Osteoblast (primary cell): ENCODE measurements at regions not wholly inside any gene's neighbourhood (a gene's known extent, or its start where the extent isn't known, plus 50 kb on each side); places are given as distances from the start of the nearest gene placed in this dataset.

Source experiments
- DNase-seq: peaks from one replicate; pipeline ENCODE4 v3.0.0; 2011; ENCODE audit warnings: low spot score, mixed read lengths; ENCODE audit not compliant: insufficient read length; ENCODE audit errors: missing footprints
- H2AFZ ChIP-seq: 2 replicates; pipeline ENCODE4 v1.6.0; 2011; ENCODE audit warnings: mild to moderate bottlenecking, low read length
- H3K27ac ChIP-seq: 2 replicates; pipeline ENCODE4 v1.5.1; 2011; ENCODE audit warnings: mild to moderate bottlenecking, low read depth, low read length, moderate library complexity
- H3K27me3 ChIP-seq: 2 replicates; pipeline ENCODE4 v1.6.0; 2012; ENCODE audit warnings: mild to moderate bottlenecking, control low read depth, inconsistent platforms, low read length, moderate library complexity; ENCODE audit not compliant: insufficient read depth
- H3K36me3 ChIP-seq: 2 replicates; pipeline ENCODE4 v1.5.1; 2011; ENCODE audit warnings: mild to moderate bottlenecking, low read length, control low read depth, moderate library complexity; ENCODE audit not compliant: insufficient read depth
- H3K4me1 ChIP-seq: 2 replicates; pipeline ENCODE4 v1.5.1; 2011; ENCODE audit warnings: mild to moderate bottlenecking, low read length, control low read depth, moderate library complexity; ENCODE audit not compliant: insufficient read depth
- H3K4me2 ChIP-seq: 2 replicates; pipeline ENCODE4 v1.6.0; 2011; ENCODE audit warnings: mild to moderate bottlenecking, low read length; ENCODE audit not compliant: insufficient read depth
- H3K4me3 ChIP-seq: fragments of 200-600 bp; sonication (generic); 3 replicates; pipeline ENCODE4 v1.5.1; 2012; ENCODE audit warnings: mild to moderate bottlenecking, low read length, inconsistent platforms; ENCODE audit not compliant: insufficient read depth
- H3K79me2 ChIP-seq: 2 replicates; pipeline ENCODE4 v1.6.0; 2012; ENCODE audit warnings: mild to moderate bottlenecking, low read length, control low read depth, inconsistent platforms; ENCODE audit not compliant: insufficient read depth
- H3K9me3 ChIP-seq: 2 replicates; pipeline ENCODE4 v1.5.1; 2011; ENCODE audit warnings: low read depth, low read length, control low read depth
- H4K20me1 ChIP-seq: 2 replicates; pipeline ENCODE4 v1.6.0; 2012; ENCODE audit warnings: mild to moderate bottlenecking, low read length, control low read depth; ENCODE audit not compliant: insufficient read depth
- CTCF ChIP-seq: IDR thresholded peaks from 2 replicates; pipeline ENCODE4 v1.5.1; 2011; ENCODE audit warnings: mild to moderate bottlenecking, low read depth, low read length, moderate library complexity; ENCODE audit errors: extremely low read depth

- H3K4me2 ChIP-seq: no peak overlapping the region
- H3K79me2 ChIP-seq: no peaks in the 10 kb centered on the region
- peaks cover 45% of the 10 kb centered on the region for H3K4me1 ChIP-seq
- no peak overlapping the region for H3K27ac ChIP-seq
- H4K20me1 ChIP-seq: no peaks in the 10 kb centered on the region
- H3K9me3 ChIP-seq: no peaks in the 10 kb centered on the region
- no peak overlapping the region for H3K4me3 ChIP-seq
- H3K36me3 ChIP-seq: no peaks in the 10 kb centered on the region
- no peak overlapping the region for H2AFZ ChIP-seq
- DNase-seq: peak; percentile 9
- H3K27me3 ChIP-seq: no peaks in the 10 kb centered on the region
- no peak for TF ChIP-seq CTCF
Observed at GRCh38 chr3:150253622-150254021, 154.5 kb upstream of the TSC22D2 start.

DNA sequence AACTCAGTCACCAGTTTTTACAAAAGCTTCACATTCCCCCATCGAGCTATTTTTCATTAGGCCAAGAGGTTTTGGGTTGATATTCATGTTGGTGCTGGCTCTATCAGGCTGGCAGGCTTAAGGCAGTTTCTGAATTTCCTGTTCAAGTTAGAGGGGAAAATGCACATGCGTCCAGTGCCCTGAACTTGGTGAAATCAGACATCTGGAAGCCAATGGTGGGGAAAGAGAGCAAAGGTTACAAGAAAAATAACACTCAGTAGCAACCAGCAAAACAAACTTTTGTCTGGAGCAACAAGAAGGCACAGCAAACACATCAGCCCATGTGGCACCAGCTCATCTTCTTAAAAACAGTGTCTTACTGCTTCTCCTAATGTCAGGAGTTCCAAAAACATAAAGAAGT, 155.6 kb upstream of the TSC22D2 start:
- Histone ChIP-seq H3K4me3 (no peak overlapping the region), H4K20me1 (no peaks in the 10 kb centered on the region), H3K4me1 (peaks cover 51% of the 10 kb centered on the region), H3K27me3 (no peaks in the 10 kb centered on the region), H3K4me2 (peak overlapping the region; percentile 24), H3K27ac (peak overlapping the region; percentile 38), H3K36me3 (no peaks in the 10 kb centered on the region), H3K9me3 (no peaks in the 10 kb centered on the region), H3K79me2 (no peaks in the 10 kb centered on the region), H2AFZ (peak overlapping the region; percentile 49)
- DNase-seq: peak; percentile 39
- TF ChIP-seq CTCF: no peak

DNA sequence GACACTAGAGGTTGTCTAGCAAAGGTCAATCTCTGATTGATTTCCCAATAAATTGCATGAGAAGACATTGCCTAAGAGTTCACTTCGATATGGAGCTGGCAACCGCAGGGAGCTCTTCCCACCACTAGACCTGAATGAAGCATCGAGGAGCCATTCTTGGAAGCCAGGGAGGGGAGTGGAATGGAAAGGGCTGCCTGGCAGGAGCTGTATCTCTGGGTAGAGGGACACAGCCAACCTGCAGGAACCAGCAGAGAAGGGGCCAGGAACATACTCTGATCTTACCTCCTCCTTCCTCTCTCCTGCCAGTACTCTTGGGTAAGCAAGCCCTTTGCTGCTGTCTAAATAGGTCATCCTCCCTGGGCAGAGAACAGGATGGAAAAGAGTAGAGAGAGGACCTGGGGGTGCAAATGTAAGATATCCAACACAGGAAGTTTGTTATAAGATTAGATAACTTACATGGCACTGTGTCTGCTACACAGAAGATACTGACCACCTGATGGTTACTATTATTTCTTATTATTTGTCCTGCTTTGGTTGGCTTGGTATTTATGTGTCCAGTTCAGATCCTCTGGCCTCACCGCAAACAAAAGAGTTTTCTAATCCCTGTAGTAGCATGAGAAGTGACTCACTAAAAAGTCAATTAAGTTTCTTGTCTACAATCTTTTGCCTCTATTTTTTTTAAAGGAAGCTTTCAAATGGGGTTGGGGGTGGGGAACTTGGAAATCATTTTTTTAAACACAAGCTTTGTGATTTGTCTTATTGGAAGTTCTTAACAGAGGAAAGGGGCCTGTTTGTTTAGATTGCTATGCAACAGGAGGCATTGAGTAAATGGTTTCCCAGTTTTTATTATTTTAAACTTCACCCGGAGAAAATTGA, 156.7 kb upstream of the TSC22D2 start:
- no peak for TF ChIP-seq CTCF
- no peak overlapping the region for H3K4me3 ChIP-seq
- peak; percentile 50 for DNase-seq
- H2AFZ ChIP-seq: peak overlapping the region; percentile 23
- no peaks in the 10 kb centered on the region for H3K9me3 ChIP-seq
- peak overlapping the region; percentile 38 for H3K27ac ChIP-seq
- peak overlapping the region; percentile 15 for H3K4me2 ChIP-seq
- no peaks in the 10 kb centered on the region for H3K27me3 ChIP-seq
- peaks cover 51% of the 10 kb centered on the region for H3K4me1 ChIP-seq
- H4K20me1 ChIP-seq: no peaks in the 10 kb centered on the region
- no peaks in the 10 kb centered on the region for H3K36me3 ChIP-seq
- H3K79me2 ChIP-seq: no peaks in the 10 kb centered on the region

- no peak for DNase-seq
- H3K4me2 ChIP-seq: no peak overlapping the region
- H3K4me3 ChIP-seq: no peak overlapping the region
- no peaks in the 10 kb centered on the region for H3K27me3 ChIP-seq
- no peaks in the 10 kb centered on the region for H3K79me2 ChIP-seq
- no peak for TF ChIP-seq CTCF
- no peaks in the 10 kb centered on the region for H4K20me1 ChIP-seq
- no peaks in the 10 kb centered on the region for H3K36me3 ChIP-seq
- H2AFZ ChIP-seq: peak overlapping the region; percentile 6
- no peaks in the 10 kb centered on the region for H3K9me3 ChIP-seq
- H3K4me1 ChIP-seq: peaks cover 51% of the 10 kb centered on the region
- H3K27ac ChIP-seq: no peak overlapping the region
Observed at GRCh38 chr3:150249779-150250470, 158.2 kb upstream of the TSC22D2 start.
